ENCODE measurements at regions not wholly inside any gene's neighbourhood (a gene's known extent, or its start where the extent isn't known, plus 50 kb on each side); places are given as distances from the start of the nearest gene placed in this dataset.
A peak's percentile ranks its signal among the peaks of the same experiment; 100 is the strongest.

GRCh38 chr3:113117511-113118234 lies 93.7 kb upstream of the BOC start:
- DNase-seq = no peak
- Histone ChIP-seq H3K4me3 (ENCODE audit: low read depth, low read length) (no peak overlapping the region), H3K27ac (no peak overlapping the region), H3K36me3 (no peaks in the 10 kb centered on the region), H3K9me3 (ENCODE audit: severe bottlenecking) (no peaks in the 10 kb centered on the region), H3K27me3 (ENCODE audit: insufficient read depth, low read depth, severe bottlenecking) (no peaks in the 10 kb centered on the region)
- TF ChIP-seq CTCF (IDR thresholded peaks at IDR 0.05; ENCODE audit: low read depth, low read length) = no peak

- H3K27ac ChIP-seq = no peak overlapping the region
- no peaks in the 10 kb centered on the region for H3K27me3 ChIP-seq (ENCODE audit: insufficient read depth, low read depth, severe bottlenecking)
- no peak for TF ChIP-seq CTCF (IDR thresholded peaks at IDR 0.05; ENCODE audit: low read depth, low read length)
- DNase-seq = no peak
- no peak overlapping the region for H3K4me3 ChIP-seq (ENCODE audit: low read depth, low read length)
- H3K9me3 ChIP-seq (ENCODE audit: severe bottlenecking) = no peaks in the 10 kb centered on the region
- no peaks in the 10 kb centered on the region for H3K36me3 ChIP-seq
Measured at GRCh38 chr3:113118336-113118735, 93.0 kb upstream of the BOC start.

- Histone ChIP-seq H3K9me3 (ENCODE audit: severe bottlenecking) (no peaks in the 10 kb centered on the region), H3K27ac (no peak overlapping the region), H3K36me3 (no peaks in the 10 kb centered on the region), H3K4me3 (ENCODE audit: low read depth, low read length) (no peak overlapping the region), H3K27me3 (ENCODE audit: insufficient read depth, low read depth, severe bottlenecking) (no peaks in the 10 kb centered on the region)
- no peak for TF ChIP-seq CTCF (IDR thresholded peaks at IDR 0.05; ENCODE audit: low read depth, low read length)
- DNase-seq = peak; percentile 40
Measured at GRCh38 chr3:113124256-113124830, 87.0 kb upstream of the BOC start.

GRCh38 chr3:113125951-113126350 lies 85.4 kb upstream of the BOC start:
- no peak for DNase-seq
- TF ChIP-seq CTCF (IDR thresholded peaks at IDR 0.05; ENCODE audit: low read depth, low read length) = no peak
- H3K27me3 ChIP-seq (ENCODE audit: insufficient read depth, low read depth, severe bottlenecking) = no peaks in the 10 kb centered on the region
- H3K36me3 ChIP-seq = no peaks in the 10 kb centered on the region
- H3K27ac ChIP-seq = no peak overlapping the region
- H3K9me3 ChIP-seq (ENCODE audit: severe bottlenecking) = no peaks in the 10 kb centered on the region
- no peak overlapping the region for H3K4me3 ChIP-seq (ENCODE audit: low read depth, low read length)

- H3K9me3 ChIP-seq (ENCODE audit: severe bottlenecking) = no peaks in the 10 kb centered on the region
- DNase-seq = no peak
- no peaks in the 10 kb centered on the region for H3K36me3 ChIP-seq
- TF ChIP-seq CTCF (IDR thresholded peaks at IDR 0.05; ENCODE audit: low read depth, low read length) = no peak
- no peak overlapping the region for H3K27ac ChIP-seq
- no peak overlapping the region for H3K4me3 ChIP-seq (ENCODE audit: low read depth, low read length)
- no peaks in the 10 kb centered on the region for H3K27me3 ChIP-seq (ENCODE audit: insufficient read depth, low read depth, severe bottlenecking)
Measured at GRCh38 chr3:113128386-113129015, 82.9 kb upstream of the BOC start.
